ENCODE measurements at regions not wholly inside any gene's neighbourhood (a gene's known extent, or its start where the extent isn't known, plus 50 kb on each side); places are given as distances from the start of the nearest gene placed in this dataset.
A peak's percentile ranks its signal among the peaks of the same experiment; 100 is the strongest.

- no peak for DNase-seq
Observed at GRCh38 chr14:87080146-87080545, 912.8 kb downstream of the GALC start.

GRCh38 chr14:87079416-87079815, 913.6 kb downstream of the GALC start:
- no peak for DNase-seq

- DNase-seq: no peak
Observed at GRCh38 chr14:87076922-87077321, 916.1 kb downstream of the GALC start.

- no peak for DNase-seq
Observed at GRCh38 chr14:87076146-87076545, 916.8 kb downstream of the GALC start.

- no peak for DNase-seq
Observed at GRCh38 chr14:87073880-87074570, 919.0 kb downstream of the GALC start.

GRCh38 chr14:87067591-87067990, 925.4 kb downstream of the GALC start:
- no peak for DNase-seq

GRCh38 chr14:87067061-87067460, 925.9 kb downstream of the GALC start:
- no peak for DNase-seq

- no peak for DNase-seq
Observed at GRCh38 chr14:87066221-87066817, 926.7 kb downstream of the GALC start.

GRCh38 chr14:87065366-87065765, 927.6 kb downstream of the GALC start:
- DNase-seq: no peak

GRCh38 chr14:87063181-87063580, 929.8 kb downstream of the GALC start:
- no peak for DNase-seq

GRCh38 chr14:87060405-87060804, 932.6 kb downstream of the GALC start:
- no peak for DNase-seq

GRCh38 chr14:87059060-87059839, 933.7 kb downstream of the GALC start:
- no peak for DNase-seq

GRCh38 chr14:87055007-87055406, 938.0 kb downstream of the GALC start:
- DNase-seq: no peak

- no peak for DNase-seq
Observed at GRCh38 chr14:87052646-87053225, 940.2 kb downstream of the GALC start.

- DNase-seq: no peak
Observed at GRCh38 chr14:87050421-87050820, 942.6 kb downstream of the GALC start.

- peak; percentile 31 for DNase-seq
Observed at GRCh38 chr14:87049950-87050349, 943.0 kb downstream of the GALC start.

GRCh38 chr14:87046960-87047359, 946.0 kb downstream of the GALC start:
- DNase-seq: no peak

GRCh38 chr14:87045956-87046355, 947.0 kb downstream of the GALC start:
- DNase-seq: no peak

GRCh38 chr14:87045246-87045645, 947.7 kb downstream of the GALC start:
- no peak for DNase-seq

- no peak for DNase-seq
Observed at GRCh38 chr14:87044807-87045206, 948.2 kb downstream of the GALC start.

- DNase-seq: no peak
Observed at GRCh38 chr14:87043667-87044200, 949.2 kb downstream of the GALC start.

GRCh38 chr14:87042354-87042753, 950.6 kb downstream of the GALC start:
- DNase-seq: no peak

- no peak for DNase-seq
Observed at GRCh38 chr14:87041290-87042020, 951.5 kb downstream of the GALC start.
